PC-3 (cell line): ENCODE measurements at regions not wholly inside any gene's neighbourhood (a gene's known extent, or its start where the extent isn't known, plus 50 kb on each side); places are given as distances from the start of the nearest gene placed in this dataset.
A peak's percentile ranks its signal among the peaks of the same experiment; 100 is the strongest.

Experiments
- ATAC-seq: fragments of 200-7000 bp; cut with Tn5 transposase; 2 replicates; pipeline ENCODE4 v1.9.1; 2020; ENCODE audit warnings: mild to moderate bottlenecking, moderate library complexity
- BruUV-seq: library from RNA; stranded (reverse); fragments of 400-500 nt; replicated peaks from 2 replicates; lab custom pipeline; 2021; lab: Mats Ljungman, UMichigan
- CTCF ChIA-PET: fragments of 300-600 bp; sonication (Branson Sonifier 250); formaldehyde crosslinking; loops from one replicate; lab custom pipeline; 2022; ENCODE audit warnings: antibody characterized with exemption; lab: Charles Lee
- POLR2A ChIA-PET: fragments of 300-600 bp; sonication (Branson Sonifier 250); formaldehyde crosslinking; loops from one replicate; lab custom pipeline; 2022; ENCODE audit warnings: antibody characterized with exemption; ENCODE audit not compliant: unreplicated experiment; lab: Charles Lee
- DNase-seq: peaks from one replicate; pipeline ENCODE4 v3.0.0-alpha.2; 2015
- H2AFZ ChIP-seq: fragments of 300-600 bp; sonication (generic); 2 replicates; pipeline ENCODE4 v1.6.0; 2016; ENCODE audit warnings: antibody characterized with exemption, low read length
- H3F3A ChIP-seq: fragments of 300-600 bp; sonication (generic); one replicate; pipeline ENCODE4 v1.6.0; 2017; ENCODE audit warnings: antibody characterized with exemption, low read length, control low read depth, mild to moderate bottlenecking; ENCODE audit not compliant: unreplicated experiment
- H3K27ac ChIP-seq: fragments of 300-600 bp; sonication (generic); 2 replicates; pipeline ENCODE4 v1.5.1; 2016; ENCODE audit warnings: mild to moderate bottlenecking, low read length
- H3K27me3 ChIP-seq: fragments of 300-600 bp; sonication (generic); 2 replicates; pipeline ENCODE4 v1.6.1; 2016; ENCODE audit warnings: low read length, mixed read lengths
- H3K36me3 ChIP-seq: fragments of 300-600 bp; sonication (generic); 2 replicates; pipeline ENCODE4 v1.6.1; 2016; ENCODE audit warnings: low read depth, mixed run types, low read length, mixed read lengths
- H3K4me1 ChIP-seq: fragments of 300-600 bp; sonication (generic); 2 replicates; pipeline ENCODE4 v1.5.1; 2016; ENCODE audit warnings: low read length; ENCODE audit not compliant: insufficient read depth
- H3K4me2 ChIP-seq: fragments of 300-600 bp; sonication (generic); 2 replicates; pipeline ENCODE4 v1.6.0; 2016; ENCODE audit warnings: low read length
- H3K4me3 ChIP-seq: fragments of 300-600 bp; sonication (generic); 2 replicates; pipeline ENCODE4 v1.5.1; 2016; ENCODE audit warnings: mild to moderate bottlenecking, low read length, mixed read lengths
- H3K79me2 ChIP-seq: fragments of 300-600 bp; sonication (generic); 2 replicates; pipeline ENCODE4 v1.6.1; 2017; ENCODE audit warnings: low read length, mixed read lengths
- H3K9ac ChIP-seq: fragments of 300-600 bp; sonication (generic); 2 replicates; pipeline ENCODE4 v1.6.0; 2016; ENCODE audit warnings: mild to moderate bottlenecking, low read length
- H3K9me2 ChIP-seq: fragments of 300-600 bp; sonication (generic); replicated peaks from 2 replicates; pipeline ENCODE4 v1.6.1; 2016; ENCODE audit warnings: mixed run types, low read length, mixed read lengths
- H3K9me3 ChIP-seq: fragments of 300-600 bp; sonication (generic); 2 replicates; pipeline ENCODE4 v1.6.1; 2016; ENCODE audit warnings: low read length, mixed read lengths
- H4K20me1 ChIP-seq: fragments of 300-600 bp; sonication (generic); 2 replicates; pipeline ENCODE4 v1.6.1; 2016; ENCODE audit warnings: low read length, mixed read lengths
- EZH2 ChIP-seq: fragments of 300-600 bp; sonication (generic); IDR thresholded peaks from one replicate; pipeline ENCODE4 v1.6.1; 2017; ENCODE audit warnings: antibody characterized with exemption, mild to moderate bottlenecking, low read length; ENCODE audit not compliant: unreplicated experiment
- EZH2phosphoT487 ChIP-seq: fragments of 300-600 bp; sonication (generic); IDR thresholded peaks from 2 replicates; pipeline ENCODE4 v1.6.1; 2018; ENCODE audit warnings: mild to moderate bottlenecking, antibody characterized with exemption, low read length, borderline replicate concordance
- intact Hi-C: fragments of 100-400 bp; cut with micrococcal nuclease; formaldehyde crosslinking; loops from 2 replicates; pipeline ENCODE4 v1.9.0; 2023
- TF ChIP-seq, protein P1 (sequence below): fragments of 300-600 bp; sonication (generic); conservative IDR thresholded peaks from 2 replicates; pipeline ENCODE4 v1.5.1; 2017; ENCODE audit warnings: antibody characterized with exemption, low read depth, mild to moderate bottlenecking, low read length

DNA sequence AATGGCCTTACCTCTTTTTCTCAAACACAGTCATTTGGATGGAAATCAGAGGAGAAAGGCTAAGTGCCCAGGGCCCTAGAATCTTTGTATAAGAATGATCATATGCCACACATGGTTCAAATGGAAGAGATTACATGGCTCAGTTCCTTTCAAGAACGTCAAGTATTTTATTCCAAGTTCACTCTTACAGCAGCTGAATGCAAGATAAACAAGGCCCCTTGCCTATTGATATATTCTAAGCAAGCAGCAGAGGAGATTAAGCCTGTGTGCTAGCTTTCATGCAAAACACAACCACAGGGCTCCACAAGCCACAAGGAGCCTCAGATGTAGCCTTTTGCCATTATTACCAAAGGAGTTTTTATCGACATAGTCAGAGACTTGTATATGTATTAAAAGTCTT, 55.3 kb upstream of the SLCO6A1 start:
- ATAC-seq (no peak), DNase-seq (no peak)
- ChIA-PET POLR2A (no interaction called here), CTCF (interaction anchor here (1.2 kb wide), 1 partner anchor 18 kb away, joined by 3 read pairs; no protein-coding TSS in a partner anchor)
- Histone ChIP-seq H3K4me3 (no peak overlapping the region), H3K4me1 (no peaks in the 10 kb centered on the region), H3K9me2 (no peaks in the 10 kb centered on the region), H3K27me3 (peaks cover 15% of the 10 kb centered on the region), H2AFZ (no peak overlapping the region), H3K9ac (no peak overlapping the region), H3K36me3 (no peaks in the 10 kb centered on the region), H3F3A (no peaks in the 10 kb centered on the region), H3K27ac (no peak overlapping the region), H4K20me1 (no peaks in the 10 kb centered on the region), H3K4me2 (no peak overlapping the region), H3K79me2 (no peaks in the 10 kb centered on the region), H3K9me3 (no peaks in the 10 kb centered on the region)
- TF ChIP-seq EZH2phosphoT487 (no peak), EZH2 (no peak)
- TF ChIP-seq, protein P1, sequence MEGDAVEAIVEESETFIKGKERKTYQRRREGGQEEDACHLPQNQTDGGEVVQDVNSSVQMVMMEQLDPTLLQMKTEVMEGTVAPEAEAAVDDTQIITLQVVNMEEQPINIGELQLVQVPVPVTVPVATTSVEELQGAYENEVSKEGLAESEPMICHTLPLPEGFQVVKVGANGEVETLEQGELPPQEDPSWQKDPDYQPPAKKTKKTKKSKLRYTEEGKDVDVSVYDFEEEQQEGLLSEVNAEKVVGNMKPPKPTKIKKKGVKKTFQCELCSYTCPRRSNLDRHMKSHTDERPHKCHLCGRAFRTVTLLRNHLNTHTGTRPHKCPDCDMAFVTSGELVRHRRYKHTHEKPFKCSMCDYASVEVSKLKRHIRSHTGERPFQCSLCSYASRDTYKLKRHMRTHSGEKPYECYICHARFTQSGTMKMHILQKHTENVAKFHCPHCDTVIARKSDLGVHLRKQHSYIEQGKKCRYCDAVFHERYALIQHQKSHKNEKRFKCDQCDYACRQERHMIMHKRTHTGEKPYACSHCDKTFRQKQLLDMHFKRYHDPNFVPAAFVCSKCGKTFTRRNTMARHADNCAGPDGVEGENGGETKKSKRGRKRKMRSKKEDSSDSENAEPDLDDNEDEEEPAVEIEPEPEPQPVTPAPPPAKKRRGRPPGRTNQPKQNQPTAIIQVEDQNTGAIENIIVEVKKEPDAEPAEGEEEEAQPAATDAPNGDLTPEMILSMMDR: no peak
- intact Hi-C loops: no loop called here
- no TSS peak for BruUV-seq

DNA sequence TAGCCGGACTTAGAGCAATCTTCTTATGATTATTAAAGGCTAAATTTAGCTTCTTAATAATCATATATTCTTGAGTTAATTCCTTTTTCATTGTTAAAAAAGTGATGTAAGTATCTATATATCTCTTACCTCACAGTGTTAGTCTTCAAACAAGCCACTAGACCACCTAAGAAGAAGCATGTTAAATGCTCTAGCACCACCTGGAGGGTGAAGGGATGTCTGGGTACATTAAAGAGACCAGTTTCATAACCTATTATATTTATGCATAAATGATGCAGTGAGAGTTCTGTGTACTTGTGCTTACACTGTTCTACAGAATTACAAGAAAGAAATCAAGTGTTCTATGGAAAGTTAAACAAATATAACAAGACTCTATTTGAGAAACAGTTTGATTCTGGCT, 55.9 kb upstream of the SLCO6A1 start:
- no peak for TF ChIP-seq EZH2phosphoT487
- no peak for TF ChIP-seq EZH2
- TF ChIP-seq, protein P1: peak; percentile 81
- H4K20me1 ChIP-seq: no peaks in the 10 kb centered on the region
- no peak overlapping the region for H3K4me3 ChIP-seq
- no peaks in the 10 kb centered on the region for H3K9me3 ChIP-seq
- peaks cover 15% of the 10 kb centered on the region for H3K27me3 ChIP-seq
- no peak overlapping the region for H3K27ac ChIP-seq
- no TSS peak for BruUV-seq
- ATAC-seq (peak; percentile 73), DNase-seq (peak; percentile 56)
- H3K9me2 ChIP-seq: no peaks in the 10 kb centered on the region
- H3K4me1 ChIP-seq: no peaks in the 10 kb centered on the region
- no peaks in the 10 kb centered on the region for H3K79me2 ChIP-seq
- ChIA-PET POLR2A (no interaction called here), CTCF (interaction anchor here (1.2 kb wide), 1 partner anchor 18 kb away, joined by 3 read pairs; no protein-coding TSS in a partner anchor)
- no peak overlapping the region for H2AFZ ChIP-seq
- no peaks in the 10 kb centered on the region for H3K36me3 ChIP-seq
- no peaks in the 10 kb centered on the region for H3F3A ChIP-seq
- no peak overlapping the region for H3K4me2 ChIP-seq
- no peak overlapping the region for H3K9ac ChIP-seq
- intact Hi-C loops: no loop called here
